Effector memory CD8-positive, alpha-beta T cell (primary cell): ENCODE measurements at regions not wholly inside any gene's neighbourhood (a gene's known extent, or its start where the extent isn't known, plus 50 kb on each side); places are given as distances from the start of the nearest gene placed in this dataset.

Experiments
- ATAC-seq: fragments of 150-1000 bp; cut with Tn5 transposase; replicated peaks from 2 replicates; pipeline ENCODE4 v1.10.0; 2021; ENCODE audit warnings: mild to moderate bottlenecking, moderate library complexity
- DNase-seq, 3 experiments: peaks; one replicate each; pipeline ENCODE4 v3.0.0; 2021
- H3K27ac Mint-ChIP-seq, 2 donors: one replicate each; pipeline ENCODE4 v1.8.0; 2022; ENCODE audit warnings: mild to moderate bottlenecking in 2 of 2, mixed read lengths in 2 of 2, moderate library complexity in 2 of 2
- H3K27me3 Mint-ChIP-seq, 2 donors: one replicate each; pipeline ENCODE4 v1.8.0; 2022; ENCODE audit warnings: mixed read lengths in 2 of 2
- H3K36me3 Mint-ChIP-seq: one replicate; pipeline ENCODE4 v1.8.0; 2022; ENCODE audit warnings: mild to moderate bottlenecking, moderate library complexity, mixed read lengths; ENCODE audit not compliant: insufficient read depth
- H3K4me1 Mint-ChIP-seq, 2 donors: one replicate each; pipeline ENCODE4 v1.8.0; 2022; ENCODE audit warnings: low read depth in 2 of 2, mixed read lengths in 2 of 2
- H3K4me3 Mint-ChIP-seq, 2 donors: one replicate each; pipeline ENCODE4 v1.8.0; 2022; ENCODE audit warnings: mild to moderate bottlenecking in 2 of 2, mixed read lengths in 2 of 2, moderate library complexity in 2 of 2
- H3K9me3 Mint-ChIP-seq, 2 donors: one replicate each; pipeline ENCODE4 v1.8.0; 2022; ENCODE audit warnings: mixed read lengths in 2 of 2

- H3K27me3 Mint-ChIP-seq = peaks cover 57 to 73% of the 10 kb centered on the region in 2 donors
- DNase-seq (no peak), ATAC-seq (no peak)
- no peak overlapping the region for H3K27ac Mint-ChIP-seq
- no peaks in the 10 kb centered on the region for H3K36me3 Mint-ChIP-seq
- peaks cover 0 to 4% of the 10 kb centered on the region in 2 donors for H3K9me3 Mint-ChIP-seq
- no peaks in the 10 kb centered on the region for H3K4me1 Mint-ChIP-seq
- no peak overlapping the region for H3K4me3 Mint-ChIP-seq
These were observed 214.1 kb downstream of the HERPUD2 start for GRCh38 chr7:35480806-35481205.

GRCh38 chr7:35477609-35478008 lies 217.3 kb downstream of the HERPUD2 start:
- H3K27ac Mint-ChIP-seq = no peak overlapping the region
- ATAC-seq (no peak), DNase-seq (no peak)
- peaks cover 50 to 72% of the 10 kb centered on the region in 2 donors for H3K27me3 Mint-ChIP-seq
- no peak overlapping the region for H3K4me3 Mint-ChIP-seq
- peaks cover 0 to 4% of the 10 kb centered on the region in 2 donors for H3K9me3 Mint-ChIP-seq
- no peaks in the 10 kb centered on the region for H3K36me3 Mint-ChIP-seq
- no peaks in the 10 kb centered on the region for H3K4me1 Mint-ChIP-seq

- ATAC-seq = no peak
These were observed 220.2 kb upstream of the TBX20 start for GRCh38 chr7:35474100-35474499.

GRCh38 chr7:35468606-35469005 lies 214.7 kb upstream of the TBX20 start:
- Mint-ChIP-seq H3K27ac (no peak overlapping the region), H3K9me3 (no peaks in the 10 kb centered on the region), H3K36me3 (no peaks in the 10 kb centered on the region), H3K4me1 (no peaks in the 10 kb centered on the region), H3K4me3 (no peak overlapping the region), H3K27me3 (peaks cover 50 to 67% of the 10 kb centered on the region in 2 donors)
- ATAC-seq (no peak), DNase-seq (no peak)

More at GRCh38 chr7:35474100-35474499, 220.2 kb upstream of the TBX20 start:
- Mint-ChIP-seq H3K9me3 (peaks cover 0 to 4% of the 10 kb centered on the region in 2 donors), H3K27ac (no peak overlapping the region), H3K27me3 (peaks cover 48 to 57% of the 10 kb centered on the region in 2 donors), H3K4me3 (no peak overlapping the region), H3K4me1 (no peaks in the 10 kb centered on the region), H3K36me3 (no peaks in the 10 kb centered on the region)
- DNase-seq = no peak

- Mint-ChIP-seq H3K9me3 (no peaks in the 10 kb centered on the region), H3K4me1 (no peaks in the 10 kb centered on the region)
- ATAC-seq = no peak
These were observed 213.6 kb upstream of the TBX20 start for GRCh38 chr7:35467456-35467978.

GRCh38 chr7:35465791-35466336 lies 212.0 kb upstream of the TBX20 start:
- H3K9me3 Mint-ChIP-seq = no peaks in the 10 kb centered on the region
- no peak overlapping the region for H3K4me3 Mint-ChIP-seq
- H3K27me3 Mint-ChIP-seq = peaks cover 52 to 74% of the 10 kb centered on the region in 2 donors
- DNase-seq (no peak), ATAC-seq (no peak)
- no peak overlapping the region for H3K27ac Mint-ChIP-seq
- H3K36me3 Mint-ChIP-seq = no peaks in the 10 kb centered on the region
- H3K4me1 Mint-ChIP-seq = no peaks in the 10 kb centered on the region

More at GRCh38 chr7:35467456-35467978, 213.6 kb upstream of the TBX20 start:
- Mint-ChIP-seq H3K27ac (no peak overlapping the region), H3K27me3 (peaks cover 50 to 66% of the 10 kb centered on the region in 2 donors), H3K36me3 (no peaks in the 10 kb centered on the region), H3K4me3 (no peak overlapping the region)
- DNase-seq = no peak

GRCh38 chr7:35463751-35464150 lies 209.9 kb upstream of the TBX20 start:
- Mint-ChIP-seq H3K36me3 (no peaks in the 10 kb centered on the region), H3K27ac (no peak overlapping the region), H3K27me3 (peaks cover 34 to 59% of the 10 kb centered on the region in 2 donors), H3K9me3 (peaks cover 0 to under 1% of the 10 kb centered on the region in 2 donors), H3K4me1 (no peaks in the 10 kb centered on the region), H3K4me3 (no peak overlapping the region)
- no peak for ATAC-seq
- no peak for DNase-seq

- Mint-ChIP-seq H3K36me3 (no peaks in the 10 kb centered on the region), H3K27ac (no peak overlapping the region), H3K9me3 (peaks cover 0 to 3% of the 10 kb centered on the region in 2 donors), H3K4me1 (no peaks in the 10 kb centered on the region), H3K27me3 (peaks cover 34 to 59% of the 10 kb centered on the region in 2 donors), H3K4me3 (no peak overlapping the region)
- ATAC-seq (no peak), DNase-seq (no peak)
These were observed 209.3 kb upstream of the TBX20 start for GRCh38 chr7:35463176-35463700.

- Mint-ChIP-seq H3K4me3 (no peak overlapping the region), H3K27ac (no peak overlapping the region), H3K27me3 (peaks cover 53 to 76% of the 10 kb centered on the region in 2 donors), H3K4me1 (peaks cover 0 to 3% of the 10 kb centered on the region in 2 donors), H3K9me3 (peaks cover 0 to 5% of the 10 kb centered on the region in 2 donors), H3K36me3 (no peaks in the 10 kb centered on the region)
- no peak for ATAC-seq
- no peak for DNase-seq
These were observed 200.9 kb upstream of the TBX20 start for GRCh38 chr7:35454575-35455385.

- peaks cover 0 to 3% of the 10 kb centered on the region in 2 donors for H3K4me1 Mint-ChIP-seq
- ATAC-seq = no peak
- peaks cover 55 to 83% of the 10 kb centered on the region in 2 donors for H3K27me3 Mint-ChIP-seq
- no peaks in the 10 kb centered on the region for H3K9me3 Mint-ChIP-seq
- H3K27ac Mint-ChIP-seq = no peak overlapping the region
- peaks cover 2% of the 10 kb centered on the region for H3K36me3 Mint-ChIP-seq
- DNase-seq = no peak
- no peak overlapping the region for H3K4me3 Mint-ChIP-seq
These were observed 196.7 kb upstream of the TBX20 start for GRCh38 chr7:35450456-35451214.

- no peak overlapping the region for H3K27ac Mint-ChIP-seq
- H3K4me3 Mint-ChIP-seq = no peak overlapping the region
- ATAC-seq (no peak), DNase-seq (no peak)
- no peaks in the 10 kb centered on the region for H3K4me1 Mint-ChIP-seq
- H3K27me3 Mint-ChIP-seq = peaks cover 52 to 77% of the 10 kb centered on the region in 2 donors
- H3K9me3 Mint-ChIP-seq = no peaks in the 10 kb centered on the region
- peaks cover 2% of the 10 kb centered on the region for H3K36me3 Mint-ChIP-seq
These were observed 194.6 kb upstream of the TBX20 start for GRCh38 chr7:35448486-35448885.

- no peaks in the 10 kb centered on the region for H3K9me3 Mint-ChIP-seq
- no peak for DNase-seq
- H3K4me3 Mint-ChIP-seq = no peak overlapping the region
- no peak for ATAC-seq
- peaks cover 2% of the 10 kb centered on the region for H3K36me3 Mint-ChIP-seq
- H3K27me3 Mint-ChIP-seq = peaks cover 60 to 77% of the 10 kb centered on the region in 2 donors
- H3K4me1 Mint-ChIP-seq = no peaks in the 10 kb centered on the region
- H3K27ac Mint-ChIP-seq = no peak overlapping the region
These were observed 192.2 kb upstream of the TBX20 start for GRCh38 chr7:35446091-35446490.

GRCh38 chr7:35437619-35438275 lies 183.8 kb upstream of the TBX20 start:
- H3K36me3 Mint-ChIP-seq = peaks cover 3% of the 10 kb centered on the region

More at GRCh38 chr7:35437619-35438275, 183.8 kb upstream of the TBX20 start:
- ATAC-seq (no peak), DNase-seq (no peak)
- H3K9me3 Mint-ChIP-seq = no peaks in the 10 kb centered on the region
- H3K4me3 Mint-ChIP-seq = no peak overlapping the region
- no peak overlapping the region for H3K27ac Mint-ChIP-seq
- peaks cover 25 to 28% of the 10 kb centered on the region in 2 donors for H3K27me3 Mint-ChIP-seq
- no peaks in the 10 kb centered on the region for H3K4me1 Mint-ChIP-seq
